HG02678 (cell line): ENCODE measurements at regions not wholly inside any gene's neighbourhood (a gene's known extent, or its start where the extent isn't known, plus 50 kb on each side); places are given as distances from the start of the nearest gene placed in this dataset.
"Not testable (repeated sequence)": the region's sequence is repeated elsewhere in the genome, so short reads cannot be mapped to it uniquely, and the experiment has no call there.

Experiments
- ATAC-seq: cut with Tn5 transposase; IDR thresholded peaks from one replicate; pipeline ENCODE4 v1.9.1; 2021; ENCODE audit warnings: mild to moderate bottlenecking, moderate library complexity; ENCODE audit not compliant: unreplicated experiment

- ATAC-seq = no peak
Measured at GRCh38 chr21:16454399-16454798, 724.6 kb downstream of the USP25 start.

- ATAC-seq = no peak
Measured at GRCh38 chr21:16455526-16455925, 725.7 kb downstream of the USP25 start.

- ATAC-seq = no peak
Measured at GRCh38 chr21:16455978-16456377, 726.2 kb downstream of the USP25 start.

GRCh38 chr21:16457498-16457897 lies 727.7 kb downstream of the USP25 start:
- ATAC-seq = no peak

- no peak for ATAC-seq
Measured at GRCh38 chr21:16460936-16461335, 731.2 kb downstream of the USP25 start.

- not testable (repeated sequence) for ATAC-seq
Measured at GRCh38 chr21:16464211-16464889, 734.6 kb downstream of the USP25 start.

GRCh38 chr21:16468184-16468583 lies 738.4 kb downstream of the USP25 start:
- ATAC-seq = no peak

- ATAC-seq = no peak
Measured at GRCh38 chr21:16473988-16474387, 744.2 kb downstream of the USP25 start.

GRCh38 chr21:16476056-16476825 lies 746.5 kb downstream of the USP25 start:
- ATAC-seq = no peak

- ATAC-seq = no peak
Measured at GRCh38 chr21:16488042-16488441, 758.3 kb downstream of the USP25 start.

- ATAC-seq = no peak
Measured at GRCh38 chr21:16492356-16492755, 762.6 kb downstream of the USP25 start.

GRCh38 chr21:16492892-16493291 lies 763.1 kb downstream of the USP25 start:
- no peak for ATAC-seq

GRCh38 chr21:16496609-16497008 lies 766.8 kb downstream of the USP25 start:
- ATAC-seq = no peak

- no peak for ATAC-seq
Measured at GRCh38 chr21:16500271-16500670, 770.5 kb downstream of the USP25 start.

GRCh38 chr21:16502273-16502672 lies 772.5 kb downstream of the USP25 start:
- no peak for ATAC-seq

GRCh38 chr21:16502897-16503296 lies 773.1 kb downstream of the USP25 start:
- ATAC-seq = no peak

- no peak for ATAC-seq
Measured at GRCh38 chr21:16504281-16504680, 774.5 kb downstream of the USP25 start.

- ATAC-seq = no peak
Measured at GRCh38 chr21:16504766-16505165, 775.0 kb downstream of the USP25 start.

GRCh38 chr21:16509476-16509875 lies 779.7 kb downstream of the USP25 start:
- no peak for ATAC-seq

GRCh38 chr21:16514316-16514715 lies 784.5 kb downstream of the USP25 start:
- ATAC-seq = no peak

- ATAC-seq = no peak
Measured at GRCh38 chr21:16517383-16517782, 787.6 kb downstream of the USP25 start.

- no peak for ATAC-seq
Measured at GRCh38 chr21:16519036-16519435, 789.3 kb downstream of the USP25 start.
